GM23338 (cell line): ENCODE measurements at regions not wholly inside any gene's neighbourhood (a gene's known extent, or its start where the extent isn't known, plus 50 kb on each side); places are given as distances from the start of the nearest gene placed in this dataset.

Source experiments
- ATAC-seq: fragments of 200-7000 bp; cut with Tn5 transposase; 3 replicates; pipeline ENCODE4 v1.9.1; 2020
- DNase-seq: peaks from one replicate; pipeline ENCODE4 v3.0.0-alpha.2; 2015; ENCODE audit warnings: low spot score
- H2AFZ ChIP-seq: fragments of 200-600 bp; sonication (generic); 2 replicates; pipeline ENCODE4 v1.8.0; 2016; ENCODE audit warnings: antibody characterized with exemption, mild to moderate bottlenecking, moderate library complexity
- H3F3A ChIP-seq: fragments of 200-600 bp; sonication (generic); replicated peaks from 2 replicates; pipeline ENCODE4 v1.8.0; 2017; ENCODE audit warnings: antibody characterized with exemption, mixed run types, low read depth
- H3K27ac ChIP-seq: fragments of 200-600 bp; sonication (generic); 2 replicates; pipeline ENCODE4 v1.6.1; 2016; ENCODE audit warnings: low read depth
- H3K27me3 ChIP-seq: fragments of 200-600 bp; sonication (generic); 2 replicates; pipeline ENCODE4 v1.8.0; 2016; ENCODE audit warnings: mild to moderate bottlenecking, mixed run types, moderate library complexity; ENCODE audit not compliant: insufficient read depth
- H3K36me3 ChIP-seq: fragments of 200-600 bp; sonication (generic); 2 replicates; pipeline ENCODE4 v1.8.0; 2016; ENCODE audit warnings: mild to moderate bottlenecking; ENCODE audit not compliant: insufficient read depth
- H3K4me1 ChIP-seq: fragments of 200-600 bp; sonication (generic); 2 replicates; pipeline ENCODE4 v1.8.0; 2016; ENCODE audit warnings: mild to moderate bottlenecking, moderate library complexity; ENCODE audit not compliant: insufficient read depth
- H3K4me2 ChIP-seq: fragments of 200-600 bp; sonication (generic); 2 replicates; pipeline ENCODE4 v1.7.1; 2017; ENCODE audit warnings: mixed run types
- H3K4me3 ChIP-seq: fragments of 200-600 bp; sonication (generic); 2 replicates; pipeline ENCODE4 v1.6.1; 2016; ENCODE audit warnings: mixed run types
- H3K79me2 ChIP-seq: fragments of 200-600 bp; sonication (generic); replicated peaks from 2 replicates; pipeline ENCODE4 v1.8.0; 2017; ENCODE audit warnings: mild to moderate bottlenecking; ENCODE audit not compliant: insufficient read depth
- H3K9me2 ChIP-seq: fragments of 200-600 bp; sonication (generic); 2 replicates; pipeline ENCODE4 v1.8.0; 2017; ENCODE audit not compliant: insufficient read depth
- H4K20me1 ChIP-seq: fragments of 200-600 bp; sonication (generic); replicated peaks from 2 replicates; pipeline ENCODE4 v1.8.0; 2017; ENCODE audit warnings: mild to moderate bottlenecking; ENCODE audit not compliant: insufficient read depth
- H3K27ac Mint-ChIP-seq: 2 replicates; pipeline ENCODE4 v1.8.0; 2020; ENCODE audit warnings: inconsistent platforms, mild to moderate bottlenecking, moderate library complexity, mixed read lengths
- H3K27me3 Mint-ChIP-seq: 3 replicates; pipeline ENCODE4 v1.8.0; 2022; ENCODE audit warnings: low read depth, mild to moderate bottlenecking, moderate library complexity, mixed read lengths, inconsistent platforms; ENCODE audit not compliant: insufficient read depth, poor library complexity
- H3K36me3 Mint-ChIP-seq: 3 replicates; pipeline ENCODE4 v1.8.0; 2021; ENCODE audit warnings: low read depth, mild to moderate bottlenecking, inconsistent platforms, moderate library complexity, mixed read lengths
- H3K4me1 Mint-ChIP-seq: 3 replicates; pipeline ENCODE4 v1.8.0; 2020; ENCODE audit warnings: mild to moderate bottlenecking, inconsistent platforms, mixed read lengths
- H3K4me3 Mint-ChIP-seq: 3 replicates; pipeline ENCODE4 v1.8.0; 2021; ENCODE audit warnings: moderate library complexity, mild to moderate bottlenecking, inconsistent platforms, mixed read lengths
- H3K9me3 Mint-ChIP-seq: 3 replicates; pipeline ENCODE4 v1.8.0; 2020; ENCODE audit warnings: moderate library complexity, mild to moderate bottlenecking, inconsistent platforms, mixed read lengths
- CREB1 ChIP-seq: fragments of 250-450 bp; sonication (Bioruptor Pico); IDR thresholded peaks from 2 replicates; pipeline ENCODE4 v1.5.0; 2020; ENCODE audit warnings: low read depth, mild to moderate bottlenecking, moderate library complexity
- EZH2 ChIP-seq: fragments of 200-600 bp; sonication (generic); IDR thresholded peaks from one replicate; pipeline ENCODE4 v1.8.0; 2017; ENCODE audit warnings: antibody characterized with exemption, mild to moderate bottlenecking, low read depth; ENCODE audit not compliant: unreplicated experiment
- EZH2phosphoT487 ChIP-seq: fragments of 200-600 bp; sonication (generic); IDR thresholded peaks from one replicate; pipeline ENCODE4 v1.8.1; 2018; ENCODE audit warnings: antibody characterized with exemption; ENCODE audit not compliant: unreplicated experiment
- JUNB ChIP-seq: IDR thresholded peaks from one replicate; pipeline ENCODE4 v1.6.1; 2016; ENCODE audit warnings: antibody characterized with exemption; ENCODE audit not compliant: unreplicated experiment
- NANOG ChIP-seq: IDR thresholded peaks from 2 replicates; pipeline ENCODE4 v1.6.1; 2016; ENCODE audit warnings: antibody characterized with exemption, borderline replicate concordance
- POLR2AphosphoS5 ChIP-seq: IDR thresholded peaks from 2 replicates; pipeline ENCODE4 v1.6.1; 2016; ENCODE audit warnings: antibody characterized with exemption, low read depth
- STAT1 ChIP-seq: IDR thresholded peaks from one replicate; pipeline ENCODE4 v1.6.1; 2016; ENCODE audit warnings: antibody characterized with exemption; ENCODE audit not compliant: unreplicated experiment
- ZNF114 ChIP-seq: fragments of 250-450 bp; sonication (Bioruptor Pico); IDR thresholded peaks from 2 replicates; pipeline ENCODE4 v1.5.0; 2020; ENCODE audit warnings: mild to moderate bottlenecking, moderate library complexity
- ZNF331 ChIP-seq: fragments of 250-450 bp; sonication (Bioruptor Pico); IDR thresholded peaks from 2 replicates; pipeline ENCODE4 v1.5.0; 2020; ENCODE audit warnings: low read depth, mild to moderate bottlenecking, moderate library complexity
- TF ChIP-seq, protein P1 (sequence below): fragments of 250-450 bp; sonication (Bioruptor Pico); IDR thresholded peaks from 2 replicates; pipeline ENCODE4 v1.5.0; 2020; ENCODE audit warnings: mild to moderate bottlenecking, moderate library complexity
- TF ChIP-seq, protein P2 (sequence below), 2 experiments: fragments of 200-600 bp in 1 of 2; sonication (generic) in 1 of 2; conservative IDR thresholded peaks; 2 replicates each; pipeline versions ENCODE4 v1.5.1 to v1.6.1; 2016 to 2017; ENCODE audit warnings: antibody characterized with exemption in 2 of 2, low read depth in 2 of 2, mild to moderate bottlenecking in 2 of 2, moderate library complexity in 1 of 2
- TF ChIP-seq, protein P3 (sequence below): IDR thresholded peaks from 2 replicates; pipeline ENCODE4 v1.6.1; 2016; ENCODE audit warnings: antibody characterized with exemption
- TF ChIP-seq, protein P4 (sequence below): IDR thresholded peaks from one replicate; pipeline ENCODE4 v1.6.1; 2018; ENCODE audit warnings: antibody characterized with exemption; ENCODE audit not compliant: unreplicated experiment

DNA sequence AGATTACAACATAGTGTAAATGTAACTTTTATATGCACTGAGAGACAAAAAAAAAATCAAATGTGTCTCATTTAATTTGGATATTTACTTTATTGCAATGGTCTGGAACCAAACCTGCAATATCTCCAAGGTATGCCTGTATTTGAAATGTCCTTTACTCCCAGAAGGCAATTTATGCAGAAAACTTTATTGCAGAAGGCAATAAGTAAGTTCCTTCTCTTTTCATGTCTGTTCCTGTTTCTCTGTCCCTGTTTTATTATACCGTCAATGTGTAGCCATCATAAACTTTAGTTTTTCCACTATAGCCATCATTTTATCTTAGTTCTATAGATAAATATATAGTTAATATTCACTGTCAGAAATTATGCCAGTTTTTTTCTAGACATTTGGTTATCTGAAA is 513.1 kb upstream of the FAM98A start (continued):
- TF ChIP-seq, protein P1, sequence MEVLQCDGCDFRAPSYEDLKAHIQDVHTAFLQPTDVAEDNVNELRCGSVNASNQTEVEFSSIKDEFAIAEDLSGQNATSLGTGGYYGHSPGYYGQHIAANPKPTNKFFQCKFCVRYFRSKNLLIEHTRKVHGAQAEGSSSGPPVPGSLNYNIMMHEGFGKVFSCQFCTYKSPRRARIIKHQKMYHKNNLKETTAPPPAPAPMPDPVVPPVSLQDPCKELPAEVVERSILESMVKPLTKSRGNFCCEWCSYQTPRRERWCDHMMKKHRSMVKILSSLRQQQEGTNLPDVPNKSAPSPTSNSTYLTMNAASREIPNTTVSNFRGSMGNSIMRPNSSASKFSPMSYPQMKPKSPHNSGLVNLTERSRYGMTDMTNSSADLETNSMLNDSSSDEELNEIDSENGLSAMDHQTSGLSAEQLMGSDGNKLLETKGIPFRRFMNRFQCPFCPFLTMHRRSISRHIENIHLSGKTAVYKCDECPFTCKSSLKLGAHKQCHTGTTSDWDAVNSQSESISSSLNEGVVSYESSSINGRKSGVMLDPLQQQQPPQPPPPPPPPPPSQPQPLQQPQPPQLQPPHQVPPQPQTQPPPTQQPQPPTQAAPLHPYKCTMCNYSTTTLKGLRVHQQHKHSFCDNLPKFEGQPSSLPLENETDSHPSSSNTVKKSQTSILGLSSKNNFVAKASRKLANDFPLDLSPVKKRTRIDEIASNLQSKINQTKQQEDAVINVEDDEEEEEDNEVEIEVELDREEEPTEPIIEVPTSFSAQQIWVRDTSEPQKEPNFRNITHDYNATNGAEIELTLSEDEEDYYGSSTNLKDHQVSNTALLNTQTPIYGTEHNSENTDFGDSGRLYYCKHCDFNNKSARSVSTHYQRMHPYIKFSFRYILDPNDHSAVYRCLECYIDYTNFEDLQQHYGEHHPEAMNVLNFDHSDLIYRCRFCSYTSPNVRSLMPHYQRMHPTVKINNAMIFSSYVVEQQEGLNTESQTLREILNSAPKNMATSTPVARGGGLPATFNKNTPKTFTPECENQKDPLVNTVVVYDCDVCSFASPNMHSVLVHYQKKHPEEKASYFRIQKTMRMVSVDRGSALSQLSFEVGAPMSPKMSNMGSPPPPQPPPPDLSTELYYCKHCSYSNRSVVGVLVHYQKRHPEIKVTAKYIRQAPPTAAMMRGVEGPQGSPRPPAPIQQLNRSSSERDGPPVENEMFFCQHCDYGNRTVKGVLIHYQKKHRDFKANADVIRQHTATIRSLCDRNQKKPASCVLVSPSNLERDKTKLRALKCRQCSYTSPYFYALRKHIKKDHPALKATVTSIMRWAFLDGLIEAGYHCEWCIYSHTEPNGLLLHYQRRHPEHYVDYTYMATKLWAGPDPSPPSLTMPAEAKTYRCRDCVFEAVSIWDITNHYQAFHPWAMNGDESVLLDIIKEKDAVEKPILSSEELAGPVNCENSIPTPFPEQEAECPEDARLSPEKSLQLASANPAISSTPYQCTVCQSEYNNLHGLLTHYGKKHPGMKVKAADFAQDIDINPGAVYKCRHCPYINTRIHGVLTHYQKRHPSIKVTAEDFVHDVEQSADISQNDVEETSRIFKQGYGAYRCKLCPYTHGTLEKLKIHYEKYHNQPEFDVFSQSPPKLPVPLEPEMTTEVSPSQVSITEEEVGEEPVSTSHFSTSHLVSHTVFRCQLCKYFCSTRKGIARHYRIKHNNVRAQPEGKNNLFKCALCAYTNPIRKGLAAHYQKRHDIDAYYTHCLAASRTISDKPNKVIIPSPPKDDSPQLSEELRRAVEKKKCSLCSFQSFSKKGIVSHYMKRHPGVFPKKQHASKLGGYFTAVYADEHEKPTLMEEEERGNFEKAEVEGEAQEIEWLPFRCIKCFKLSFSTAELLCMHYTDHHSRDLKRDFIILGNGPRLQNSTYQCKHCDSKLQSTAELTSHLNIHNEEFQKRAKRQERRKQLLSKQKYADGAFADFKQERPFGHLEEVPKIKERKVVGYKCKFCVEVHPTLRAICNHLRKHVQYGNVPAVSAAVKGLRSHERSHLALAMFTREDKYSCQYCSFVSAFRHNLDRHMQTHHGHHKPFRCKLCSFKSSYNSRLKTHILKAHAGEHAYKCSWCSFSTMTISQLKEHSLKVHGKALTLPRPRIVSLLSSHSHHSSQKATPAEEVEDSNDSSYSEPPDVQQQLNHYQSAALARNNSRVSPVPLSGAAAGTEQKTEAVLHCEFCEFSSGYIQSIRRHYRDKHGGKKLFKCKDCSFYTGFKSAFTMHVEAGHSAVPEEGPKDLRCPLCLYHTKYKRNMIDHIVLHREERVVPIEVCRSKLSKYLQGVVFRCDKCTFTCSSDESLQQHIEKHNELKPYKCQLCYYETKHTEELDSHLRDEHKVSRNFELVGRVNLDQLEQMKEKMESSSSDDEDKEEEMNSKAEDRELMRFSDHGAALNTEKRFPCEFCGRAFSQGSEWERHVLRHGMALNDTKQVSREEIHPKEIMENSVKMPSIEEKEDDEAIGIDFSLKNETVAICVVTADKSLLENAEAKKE (CRISPR knock-in tag), result no peak

DNA sequence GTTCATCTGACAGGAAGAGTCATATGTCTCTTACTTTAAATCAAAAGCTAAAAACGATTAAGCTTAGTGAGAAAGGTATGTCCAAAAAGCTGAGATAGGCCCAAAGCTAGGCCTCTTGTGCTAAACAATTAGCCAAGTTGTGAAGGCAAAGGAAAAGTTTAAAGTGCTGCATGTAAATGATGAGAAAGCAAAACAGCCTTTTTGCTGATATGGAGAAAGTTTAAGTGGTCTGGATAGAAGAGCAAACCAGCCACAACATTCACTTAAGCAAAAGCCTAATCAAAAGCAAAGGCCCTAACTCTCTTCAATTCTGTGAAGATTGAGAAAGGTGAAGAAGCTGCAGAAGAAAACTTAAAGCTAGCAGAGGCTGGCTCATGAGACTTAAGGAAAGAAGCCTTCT is 511.3 kb upstream of the FAM98A start:
- Histone ChIP-seq H2AFZ (no peak overlapping the region), H3K27me3 (no peaks in the 10 kb centered on the region), H3K4me3 (no peak overlapping the region), H3K36me3 (no peaks in the 10 kb centered on the region), H3K9me2 (peaks cover 3% of the 10 kb centered on the region; the same call in 1 of the 2 replicates), H3F3A (no peaks in the 10 kb centered on the region), H3K4me1 (no peaks in the 10 kb centered on the region), H3K79me2 (no peaks in the 10 kb centered on the region), H3K27ac (no peak overlapping the region), H4K20me1 (no peaks in the 10 kb centered on the region), H3K4me2 (no peak overlapping the region)
- H3K9me3 Mint-ChIP-seq, result no peaks in the 10 kb centered on the region
- ATAC-seq, result no peak
- no peaks in the 10 kb centered on the region for H3K27me3 Mint-ChIP-seq
- no peak overlapping the region for H3K27ac Mint-ChIP-seq
- no peaks in the 10 kb centered on the region for H3K4me1 Mint-ChIP-seq
- no peak for DNase-seq
- H3K36me3 Mint-ChIP-seq, result no peaks in the 10 kb centered on the region
- H3K4me3 Mint-ChIP-seq, result no peak overlapping the region
- TF ChIP-seq STAT1 (no peak), NANOG (no peak), EZH2 (no peak), ZNF114 (CRISPR knock-in tag) (no peak), POLR2AphosphoS5 (no peak), CREB1 (CRISPR knock-in tag) (no peak), EZH2phosphoT487 (no peak), JUNB (no peak), ZNF331 (CRISPR knock-in tag) (no peak)
- TF ChIP-seq, protein P2, sequence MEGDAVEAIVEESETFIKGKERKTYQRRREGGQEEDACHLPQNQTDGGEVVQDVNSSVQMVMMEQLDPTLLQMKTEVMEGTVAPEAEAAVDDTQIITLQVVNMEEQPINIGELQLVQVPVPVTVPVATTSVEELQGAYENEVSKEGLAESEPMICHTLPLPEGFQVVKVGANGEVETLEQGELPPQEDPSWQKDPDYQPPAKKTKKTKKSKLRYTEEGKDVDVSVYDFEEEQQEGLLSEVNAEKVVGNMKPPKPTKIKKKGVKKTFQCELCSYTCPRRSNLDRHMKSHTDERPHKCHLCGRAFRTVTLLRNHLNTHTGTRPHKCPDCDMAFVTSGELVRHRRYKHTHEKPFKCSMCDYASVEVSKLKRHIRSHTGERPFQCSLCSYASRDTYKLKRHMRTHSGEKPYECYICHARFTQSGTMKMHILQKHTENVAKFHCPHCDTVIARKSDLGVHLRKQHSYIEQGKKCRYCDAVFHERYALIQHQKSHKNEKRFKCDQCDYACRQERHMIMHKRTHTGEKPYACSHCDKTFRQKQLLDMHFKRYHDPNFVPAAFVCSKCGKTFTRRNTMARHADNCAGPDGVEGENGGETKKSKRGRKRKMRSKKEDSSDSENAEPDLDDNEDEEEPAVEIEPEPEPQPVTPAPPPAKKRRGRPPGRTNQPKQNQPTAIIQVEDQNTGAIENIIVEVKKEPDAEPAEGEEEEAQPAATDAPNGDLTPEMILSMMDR (conservative IDR thresholded peaks at IDR 0.05; ENCODE audit: low read depth in 2 of 2), result no peak
- TF ChIP-seq, protein P3, sequence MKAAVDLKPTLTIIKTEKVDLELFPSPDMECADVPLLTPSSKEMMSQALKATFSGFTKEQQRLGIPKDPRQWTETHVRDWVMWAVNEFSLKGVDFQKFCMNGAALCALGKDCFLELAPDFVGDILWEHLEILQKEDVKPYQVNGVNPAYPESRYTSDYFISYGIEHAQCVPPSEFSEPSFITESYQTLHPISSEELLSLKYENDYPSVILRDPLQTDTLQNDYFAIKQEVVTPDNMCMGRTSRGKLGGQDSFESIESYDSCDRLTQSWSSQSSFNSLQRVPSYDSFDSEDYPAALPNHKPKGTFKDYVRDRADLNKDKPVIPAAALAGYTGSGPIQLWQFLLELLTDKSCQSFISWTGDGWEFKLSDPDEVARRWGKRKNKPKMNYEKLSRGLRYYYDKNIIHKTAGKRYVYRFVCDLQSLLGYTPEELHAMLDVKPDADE, result no peak
- TF ChIP-seq, protein P4, sequence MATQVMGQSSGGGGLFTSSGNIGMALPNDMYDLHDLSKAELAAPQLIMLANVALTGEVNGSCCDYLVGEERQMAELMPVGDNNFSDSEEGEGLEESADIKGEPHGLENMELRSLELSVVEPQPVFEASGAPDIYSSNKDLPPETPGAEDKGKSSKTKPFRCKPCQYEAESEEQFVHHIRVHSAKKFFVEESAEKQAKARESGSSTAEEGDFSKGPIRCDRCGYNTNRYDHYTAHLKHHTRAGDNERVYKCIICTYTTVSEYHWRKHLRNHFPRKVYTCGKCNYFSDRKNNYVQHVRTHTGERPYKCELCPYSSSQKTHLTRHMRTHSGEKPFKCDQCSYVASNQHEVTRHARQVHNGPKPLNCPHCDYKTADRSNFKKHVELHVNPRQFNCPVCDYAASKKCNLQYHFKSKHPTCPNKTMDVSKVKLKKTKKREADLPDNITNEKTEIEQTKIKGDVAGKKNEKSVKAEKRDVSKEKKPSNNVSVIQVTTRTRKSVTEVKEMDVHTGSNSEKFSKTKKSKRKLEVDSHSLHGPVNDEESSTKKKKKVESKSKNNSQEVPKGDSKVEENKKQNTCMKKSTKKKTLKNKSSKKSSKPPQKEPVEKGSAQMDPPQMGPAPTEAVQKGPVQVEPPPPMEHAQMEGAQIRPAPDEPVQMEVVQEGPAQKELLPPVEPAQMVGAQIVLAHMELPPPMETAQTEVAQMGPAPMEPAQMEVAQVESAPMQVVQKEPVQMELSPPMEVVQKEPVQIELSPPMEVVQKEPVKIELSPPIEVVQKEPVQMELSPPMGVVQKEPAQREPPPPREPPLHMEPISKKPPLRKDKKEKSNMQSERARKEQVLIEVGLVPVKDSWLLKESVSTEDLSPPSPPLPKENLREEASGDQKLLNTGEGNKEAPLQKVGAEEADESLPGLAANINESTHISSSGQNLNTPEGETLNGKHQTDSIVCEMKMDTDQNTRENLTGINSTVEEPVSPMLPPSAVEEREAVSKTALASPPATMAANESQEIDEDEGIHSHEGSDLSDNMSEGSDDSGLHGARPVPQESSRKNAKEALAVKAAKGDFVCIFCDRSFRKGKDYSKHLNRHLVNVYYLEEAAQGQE, result no peak
